Suprapubic skin (tissue), 4 donors: ENCODE measurements at regions not wholly inside any gene's neighbourhood (a gene's known extent, or its start where the extent isn't known, plus 50 kb on each side); places are given as distances from the start of the nearest gene placed in this dataset.

Source experiments
- DNase-seq, 2 donors: peaks; one replicate each; pipeline ENCODE4 v3.0.0-alpha.2; 2019; ENCODE audit warnings: low spot score in 2 of 2
- H3K27ac ChIP-seq: fragments of 200-600 bp; sonication (generic); one replicate; pipeline ENCODE4 v1.5.1; 2019
- H3K27me3 ChIP-seq: fragments of 200-600 bp; sonication (generic); one replicate; pipeline ENCODE4 v1.5.1; 2019
- H3K36me3 ChIP-seq: fragments of 200-600 bp; sonication (generic); one replicate; pipeline ENCODE4 v1.5.1; 2019
- H3K4me1 ChIP-seq: fragments of 200-600 bp; sonication (generic); one replicate; pipeline ENCODE4 v1.5.1; 2019
- H3K4me3 ChIP-seq: fragments of 200-600 bp; sonication (generic); one replicate; pipeline ENCODE4 v1.5.1; 2019; ENCODE audit warnings: mild to moderate bottlenecking
- H3K9me3 ChIP-seq: fragments of 200-600 bp; sonication (generic); one replicate; pipeline ENCODE4 v1.5.1; 2019
- CTCF ChIP-seq, 2 donors: fragments of 200-600 bp in 1 of 2; fragments of 450-650 bp in 1 of 2; sonication (generic) in 1 of 2; IDR thresholded peaks; one replicate each; pipeline ENCODE4 v1.5.1; 2016 to 2019; ENCODE audit warnings: antibody characterized with exemption in 2 of 2, mild to moderate bottlenecking in 1 of 2, moderate library complexity in 1 of 2
- EP300 ChIP-seq: sonication (generic); formaldehyde crosslinking; IDR thresholded peaks from one replicate; pipeline ENCODE4 v1.6.1; 2017; ENCODE audit warnings: antibody characterized with exemption
- POLR2A ChIP-seq, 2 donors: fragments of 450-650 bp; IDR thresholded peaks; one replicate each; pipeline ENCODE4 v1.6.1; 2017; ENCODE audit warnings: antibody characterized with exemption in 2 of 2, mild to moderate bottlenecking in 2 of 2, moderate library complexity in 2 of 2
- POLR2AphosphoS5 ChIP-seq, 3 donors: sonication (generic); formaldehyde crosslinking; IDR thresholded peaks; one replicate each; pipeline ENCODE4 v1.6.1; 2017; ENCODE audit warnings: antibody characterized with exemption in 3 of 3
- WGBS: methylation state at CpG from one replicate; pipeline ENCODE4 v1.1.5; 2018; 5-methylcytosine and 5-hydroxymethylcytosine counted together

DNA sequence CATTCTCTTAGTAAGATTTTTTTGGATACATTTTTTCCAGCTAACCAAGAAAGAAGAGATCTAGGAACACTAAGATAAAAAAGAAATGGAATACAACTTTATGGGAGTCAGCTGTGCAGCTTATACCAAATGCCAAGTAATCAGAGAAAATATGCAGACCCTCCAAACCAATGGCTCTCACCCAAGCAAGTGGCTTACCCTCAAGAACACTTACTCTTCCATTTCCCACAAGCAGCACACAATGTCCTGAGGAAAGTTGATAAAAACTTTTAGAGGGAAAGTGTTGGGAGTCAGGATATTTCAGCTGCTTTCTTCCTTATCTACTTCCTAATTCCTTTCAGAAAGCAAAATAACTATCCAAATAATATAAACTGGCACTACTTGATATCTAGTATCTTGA is 631.8 kb downstream of the RWDD3 start:
- no peak overlapping the region for H3K4me3 ChIP-seq
- no peaks in the 10 kb centered on the region for H3K36me3 ChIP-seq
- TF ChIP-seq POLR2AphosphoS5 (IDR thresholded peaks at IDR 0.05) (no peak), EP300 (no peak), CTCF (IDR thresholded peaks at IDR 0.05) (no peak), POLR2A (IDR thresholded peaks at IDR 0.05) (no peak)
- no peak for DNase-seq
- no peaks in the 10 kb centered on the region for H3K9me3 ChIP-seq
- no peaks in the 10 kb centered on the region for H3K4me1 ChIP-seq
- H3K27ac ChIP-seq, result no peak overlapping the region
- H3K27me3 ChIP-seq, result no peaks in the 10 kb centered on the region

- no peaks in the 10 kb centered on the region for H3K36me3 ChIP-seq
- no peaks in the 10 kb centered on the region for H3K4me1 ChIP-seq
- H3K27me3 ChIP-seq, result no peaks in the 10 kb centered on the region
- WGBS, result 65% methylated on average over 5 of the region's 5 CpGs
- no peak overlapping the region for H3K4me3 ChIP-seq
- TF ChIP-seq CTCF (IDR thresholded peaks at IDR 0.05) (no peak), POLR2AphosphoS5 (IDR thresholded peaks at IDR 0.05) (no peak), EP300 (no peak), POLR2A (IDR thresholded peaks at IDR 0.05) (no peak)
- no peak for DNase-seq
- H3K27ac ChIP-seq, result no peak overlapping the region
- H3K9me3 ChIP-seq, result no peaks in the 10 kb centered on the region
These were observed 642.3 kb downstream of the RWDD3 start for GRCh38 chr1:95876276-95876675.

DNA sequence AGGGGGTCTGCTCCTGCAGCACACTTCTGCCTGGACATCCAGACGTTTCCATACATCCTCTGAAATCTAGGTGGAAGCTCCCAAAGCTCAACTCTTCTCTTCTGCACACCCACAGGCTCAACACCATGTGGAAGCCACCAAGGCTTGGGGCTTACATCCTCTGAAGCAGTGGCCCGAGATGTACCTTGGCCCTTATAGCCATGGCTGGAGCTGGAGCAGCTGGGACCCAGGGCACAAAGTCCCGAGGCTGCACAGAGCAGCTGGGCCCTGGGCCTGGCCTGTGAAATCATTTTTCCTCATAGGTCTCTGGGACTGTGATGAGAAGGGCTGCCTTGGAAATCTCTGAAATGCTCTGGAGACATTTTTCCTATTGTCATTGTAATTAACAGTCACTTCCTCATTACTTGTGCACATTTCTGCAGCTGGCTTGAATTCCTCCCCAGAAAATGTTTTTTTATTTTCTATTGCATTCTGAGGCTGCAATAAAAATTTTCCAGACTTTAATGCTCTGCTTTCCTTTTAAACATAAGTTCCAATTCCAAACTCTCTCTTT is 645.6 kb downstream of the RWDD3 start:
- no peak overlapping the region for H3K27ac ChIP-seq
- DNase-seq, result no peak
- 70% methylated on average over 3 of the region's 3 CpGs for WGBS
- H3K9me3 ChIP-seq, result no peaks in the 10 kb centered on the region
- no peak for TF ChIP-seq POLR2A (IDR thresholded peaks at IDR 0.05)
- TF ChIP-seq EP300, result no peak
- no peak for TF ChIP-seq CTCF (IDR thresholded peaks at IDR 0.05)
- no peak for TF ChIP-seq POLR2AphosphoS5 (IDR thresholded peaks at IDR 0.05)
- H3K36me3 ChIP-seq, result no peaks in the 10 kb centered on the region
- H3K4me1 ChIP-seq, result no peaks in the 10 kb centered on the region
- H3K27me3 ChIP-seq, result no peaks in the 10 kb centered on the region
- no peak overlapping the region for H3K4me3 ChIP-seq

GRCh38 chr1:95888941-95889390 is 655.0 kb downstream of the RWDD3 start:
- H3K4me3 ChIP-seq, result no peak overlapping the region

GRCh38 chr1:95889400-95889799 is 655.4 kb downstream of the RWDD3 start:
- no peak for TF ChIP-seq CTCF (IDR thresholded peaks at IDR 0.05)
- no peak for TF ChIP-seq EP300
- no peak for TF ChIP-seq POLR2AphosphoS5 (IDR thresholded peaks at IDR 0.05)
- TF ChIP-seq POLR2A (IDR thresholded peaks at IDR 0.05), result no peak
- 57% methylated on average over 3 of the region's 3 CpGs for WGBS
- no peak overlapping the region for H3K4me3 ChIP-seq

More at GRCh38 chr1:95888941-95889390, 655.0 kb downstream of the RWDD3 start:
- 45% methylated on average over 5 of the region's 5 CpGs for whole genome bisulfite sequencing
- H3K36me3 ChIP-seq, result no peaks in the 10 kb centered on the region
- no peak for DNase-seq
- TF ChIP-seq POLR2AphosphoS5 (IDR thresholded peaks at IDR 0.05), result no peak
- TF ChIP-seq CTCF (IDR thresholded peaks at IDR 0.05), result no peak
- no peak for TF ChIP-seq POLR2A (IDR thresholded peaks at IDR 0.05)
- H3K4me1 ChIP-seq, result no peaks in the 10 kb centered on the region
- H3K27me3 ChIP-seq, result no peaks in the 10 kb centered on the region
- H3K27ac ChIP-seq, result peak overlapping the region; percentile 62
- H3K9me3 ChIP-seq, result no peaks in the 10 kb centered on the region

More at GRCh38 chr1:95889400-95889799, 655.4 kb downstream of the RWDD3 start:
- Histone ChIP-seq H3K27ac (peak overlapping the region; percentile 62), H3K9me3 (no peaks in the 10 kb centered on the region), H3K36me3 (no peaks in the 10 kb centered on the region), H3K27me3 (no peaks in the 10 kb centered on the region), H3K4me1 (no peaks in the 10 kb centered on the region)
- no peak for DNase-seq
